ENCODE measurements at regions not wholly inside any gene's neighbourhood (a gene's known extent, or its start where the extent isn't known, plus 50 kb on each side); places are given as distances from the start of the nearest gene placed in this dataset.
"Not testable (repeated sequence)": the region's sequence is repeated elsewhere in the genome, so short reads cannot be mapped to it uniquely, and the experiment has no call there.

DNA sequence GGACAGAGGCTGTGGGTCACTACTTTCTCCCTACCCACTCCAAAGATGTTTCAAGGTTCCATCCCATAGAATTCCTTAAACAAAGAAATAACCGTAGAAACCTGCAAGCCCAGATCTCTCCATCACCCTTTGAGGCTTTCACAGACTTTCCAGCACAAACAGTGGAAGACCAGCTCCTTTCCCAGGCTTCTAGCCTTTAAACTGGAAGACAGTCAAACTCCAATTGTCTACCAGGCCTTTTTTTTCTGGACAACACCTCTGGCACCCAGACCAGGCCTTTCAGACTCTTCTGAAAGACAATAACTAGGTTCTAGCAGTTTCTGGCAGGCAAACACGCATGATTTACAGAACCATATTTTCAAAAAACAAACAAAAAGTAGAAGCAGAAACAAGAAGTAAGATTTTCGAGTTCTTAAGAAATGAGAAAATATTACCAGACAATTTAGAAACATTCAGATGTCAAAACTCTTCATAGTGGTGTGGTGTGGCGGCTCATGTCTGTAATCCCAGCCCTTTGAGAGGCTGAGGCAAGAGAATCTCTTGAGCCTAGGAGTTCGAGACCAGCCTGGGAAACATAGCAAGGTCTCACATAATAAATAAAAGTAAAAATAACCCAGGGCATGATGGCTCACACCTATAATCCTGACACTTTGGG is 73.0 kb upstream of the EPCAM start:
- DNase-seq (ENCODE audit: extremely low read depth in 1 of 2, low read depth in 1 of 2), result no peak

- no peak for DNase-seq (ENCODE audit: extremely low read depth in 1 of 2, low read depth in 1 of 2)
These were observed 73.8 kb upstream of the EPCAM start for GRCh38 chr2:47295131-47295980.

DNA sequence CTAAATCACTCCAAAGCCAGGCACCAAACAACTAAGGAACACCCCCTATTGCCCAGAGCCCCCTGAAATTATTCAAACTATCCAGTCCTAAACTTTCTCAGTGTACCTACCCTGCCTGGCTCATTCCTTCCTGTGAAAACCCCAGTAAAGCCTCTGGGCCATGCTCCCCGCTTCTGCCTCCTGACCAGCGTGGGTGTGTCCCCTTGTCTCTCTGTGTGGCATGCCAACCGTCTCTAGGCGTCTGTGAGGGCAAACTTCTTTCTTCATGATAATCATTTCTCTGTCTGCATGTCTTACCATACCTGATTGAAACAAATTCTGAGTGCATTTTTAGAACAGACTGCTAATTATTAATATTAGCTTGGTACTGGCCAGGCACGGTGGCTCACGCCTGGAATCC is 75.1 kb upstream of the EPCAM start:
- no peak for DNase-seq (ENCODE audit: extremely low read depth in 1 of 2, low read depth in 1 of 2)

- no peak for DNase-seq (ENCODE audit: extremely low read depth in 1 of 2, low read depth in 1 of 2)
These were observed 80.2 kb upstream of the EPCAM start for GRCh38 chr2:47288864-47289263.

- DNase-seq (ENCODE audit: extremely low read depth in 1 of 2, low read depth in 1 of 2), result no peak
These were observed 85.5 kb upstream of the EPCAM start for GRCh38 chr2:47283659-47284058.

GRCh38 chr2:47282621-47283272 is 86.4 kb upstream of the EPCAM start:
- DNase-seq (ENCODE audit: extremely low read depth in 1 of 2, low read depth in 1 of 2), result no peak

- DNase-seq (ENCODE audit: extremely low read depth in 1 of 2, low read depth in 1 of 2), result not testable (repeated sequence)
These were observed 89.6 kb upstream of the EPCAM start for GRCh38 chr2:47279525-47279924.

DNA sequence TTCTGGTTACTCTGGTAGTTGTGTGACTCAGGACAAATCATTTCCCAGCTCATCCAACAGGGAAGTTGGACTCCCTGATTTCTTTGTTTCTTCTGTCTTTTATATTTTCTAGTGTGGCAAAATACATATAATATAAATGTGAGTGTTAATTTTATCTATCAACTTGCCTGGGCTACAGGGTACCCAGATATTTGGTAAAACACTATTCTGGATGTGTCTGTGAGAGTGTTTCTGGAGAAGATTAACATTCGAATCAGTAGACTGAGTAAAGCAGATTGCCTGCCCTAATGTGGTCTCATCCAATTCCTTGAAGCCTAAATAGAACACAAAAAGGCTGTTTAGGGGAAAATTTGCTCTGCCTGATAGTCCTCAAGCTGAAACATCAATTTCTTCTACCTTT is 91.1 kb upstream of the EPCAM start:
- DNase-seq (ENCODE audit: extremely low read depth in 1 of 2, low read depth in 1 of 2), result no peak

DNA sequence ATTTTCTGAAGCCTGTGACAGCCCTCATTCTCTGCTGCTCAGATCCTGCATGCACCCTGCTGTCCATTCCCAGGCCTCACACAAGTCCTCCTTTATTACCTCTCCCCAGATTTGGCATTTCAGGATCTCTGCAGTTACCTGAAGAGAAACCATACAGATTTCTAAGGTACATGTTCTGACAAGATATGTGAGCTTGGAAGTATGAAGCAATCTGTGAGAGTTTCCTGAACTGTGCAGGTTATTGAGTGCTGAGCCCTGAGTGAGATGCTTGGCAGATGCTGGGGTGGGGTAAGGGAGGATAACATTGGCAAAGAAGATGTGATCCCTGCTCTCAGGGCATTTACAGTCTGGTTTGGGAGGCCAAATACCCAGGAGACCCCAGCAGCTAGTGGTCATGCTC is 91.9 kb upstream of the EPCAM start:
- no peak for DNase-seq (ENCODE audit: extremely low read depth in 1 of 2, low read depth in 1 of 2)

DNA sequence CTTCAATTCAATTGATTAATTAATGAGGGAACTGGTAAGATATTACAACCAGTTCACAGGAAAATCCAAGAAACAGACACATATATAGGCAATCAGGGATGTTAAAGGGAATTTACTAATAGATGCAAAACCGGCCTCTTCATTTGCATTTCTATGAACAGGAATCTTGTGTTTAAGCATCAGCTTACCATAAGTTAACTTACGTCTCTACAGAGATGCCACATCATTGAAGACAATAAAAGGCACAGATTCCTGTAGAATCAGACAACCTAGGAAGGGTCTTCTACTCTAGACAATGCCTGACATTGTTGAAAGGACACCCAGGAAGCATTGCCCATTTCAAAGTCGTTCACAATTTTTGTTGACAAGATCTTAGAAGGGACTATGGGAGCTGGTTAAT is 93.0 kb upstream of the EPCAM start:
- DNase-seq (ENCODE audit: extremely low read depth in 1 of 2, low read depth in 1 of 2), result no peak

DNA sequence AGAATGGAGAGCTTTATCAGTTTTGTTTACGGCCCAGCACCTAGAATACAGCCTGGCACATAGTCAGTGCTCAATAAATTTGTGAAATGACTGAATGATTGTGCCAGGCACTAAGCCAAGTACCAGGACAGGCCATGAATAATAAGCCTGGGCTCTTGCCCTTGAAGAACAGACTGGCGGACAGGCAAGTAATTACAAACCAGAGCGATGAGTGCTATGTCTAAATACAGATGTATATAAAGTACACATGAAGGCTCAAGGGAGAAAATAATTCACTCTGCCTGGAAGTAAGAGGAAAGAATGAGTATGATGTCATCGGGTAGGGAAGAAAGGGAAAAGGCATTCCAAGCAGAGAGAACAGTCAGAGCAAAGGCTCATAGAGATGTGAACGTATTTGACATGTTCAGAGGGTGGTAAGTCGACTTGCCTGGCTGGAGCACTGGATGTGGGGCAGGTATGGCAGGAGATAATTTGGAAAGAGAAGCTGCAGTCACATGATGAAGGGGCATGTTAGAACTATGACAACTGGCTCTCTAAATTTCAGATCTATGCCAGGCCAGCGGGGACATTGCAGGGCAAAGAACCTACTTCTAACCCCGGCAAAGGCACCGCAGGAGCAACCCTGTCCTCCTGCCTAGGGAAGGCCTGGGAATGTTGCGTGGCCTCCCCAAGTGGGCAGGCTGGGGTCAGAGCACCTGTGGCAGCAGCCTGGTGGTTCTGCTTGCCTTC is 94.9 kb upstream of the EPCAM start:
- no peak for DNase-seq (ENCODE audit: extremely low read depth in 1 of 2, low read depth in 1 of 2)

DNA sequence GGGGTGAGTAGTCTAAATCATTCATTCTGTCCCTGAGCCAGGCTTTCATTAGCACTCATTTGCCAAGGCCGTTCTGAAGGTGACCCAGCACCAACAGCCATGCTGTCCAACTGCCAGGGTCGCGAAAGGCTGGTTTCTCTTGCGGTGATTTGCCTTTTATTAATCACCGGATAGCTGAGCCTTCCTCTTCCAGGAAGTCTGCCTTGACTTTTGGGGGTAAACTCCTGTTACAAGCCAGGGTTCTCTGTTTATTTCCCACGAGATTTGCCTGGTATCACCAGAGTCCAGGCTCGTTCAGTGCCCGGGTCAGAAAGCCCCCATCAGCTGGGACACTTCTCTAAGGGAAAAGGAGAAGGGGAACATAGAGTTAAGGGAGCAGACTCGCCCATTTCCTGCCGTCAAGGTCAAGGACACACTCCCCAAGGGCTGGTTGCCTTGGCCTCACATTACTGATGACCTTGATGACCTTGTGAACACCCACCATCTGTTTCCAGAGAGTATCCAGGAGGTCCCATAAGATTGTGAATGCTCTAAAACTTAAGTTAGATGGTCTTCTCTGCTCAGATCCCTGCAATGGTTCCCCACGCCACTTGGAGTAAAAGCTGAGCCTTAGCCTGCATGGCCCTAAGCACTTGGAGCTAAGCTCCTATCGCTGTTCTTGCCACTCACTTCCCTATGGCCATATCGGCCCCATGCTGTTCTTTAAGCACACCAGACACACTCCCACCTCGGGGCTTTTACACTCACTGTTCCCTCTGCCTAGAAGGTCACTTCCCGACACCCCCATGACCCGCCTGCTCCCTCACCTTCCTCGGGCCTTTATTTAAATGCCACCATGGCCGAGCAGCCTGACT is 96.0 kb upstream of the EPCAM start:
- no peak for DNase-seq (ENCODE audit: extremely low read depth in 1 of 2, low read depth in 1 of 2)

- peak in 1 of 2 donors; percentile 5 for DNase-seq (ENCODE audit: extremely low read depth in 1 of 2, low read depth in 1 of 2)
These were observed 95.9 kb upstream of the CALM2 start for GRCh38 chr2:47272031-47272864.

GRCh38 chr2:47271054-47272000 is 95.0 kb upstream of the CALM2 start:
- DNase-seq (ENCODE audit: extremely low read depth in 1 of 2, low read depth in 1 of 2), result no peak

GRCh38 chr2:47270421-47270820 is 94.1 kb upstream of the CALM2 start:
- no peak for DNase-seq (ENCODE audit: extremely low read depth in 1 of 2, low read depth in 1 of 2)

GRCh38 chr2:47269316-47270232 is 93.3 kb upstream of the CALM2 start:
- no peak for DNase-seq (ENCODE audit: extremely low read depth in 1 of 2, low read depth in 1 of 2)

DNA sequence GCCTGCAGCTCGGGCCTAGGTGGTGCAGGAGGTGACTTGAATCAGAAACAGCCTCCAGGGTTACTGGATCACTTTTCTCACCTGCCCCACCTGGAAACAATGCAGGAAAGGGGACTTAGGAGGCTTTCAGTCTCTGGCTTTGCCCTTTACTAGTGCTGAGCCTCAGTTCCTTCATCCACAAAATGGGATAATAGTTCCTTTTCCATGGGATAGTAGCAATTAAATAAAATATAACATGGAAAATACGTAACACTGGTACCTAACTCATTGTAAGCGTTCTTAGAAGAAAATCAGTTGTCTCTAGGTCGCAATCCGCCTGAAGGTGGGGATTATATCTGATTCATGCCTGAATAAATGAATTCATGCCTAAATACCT is 91.4 kb upstream of the CALM2 start:
- DNase-seq (ENCODE audit: extremely low read depth in 1 of 2, low read depth in 1 of 2), result no peak
